Mesenchymal stem cell (in vitro differentiated cells and primary cell): ENCODE measurements at regions not wholly inside any gene's neighbourhood (a gene's known extent, or its start where the extent isn't known, plus 50 kb on each side); places are given as distances from the start of the nearest gene placed in this dataset.

ENCODE experiments used
- DNase-seq: peaks from one replicate; pipeline ENCODE4 v3.0.0-alpha.2; 2013
- H2AFZ ChIP-seq: one replicate; pipeline ENCODE4 v1.6.1; 2013; ENCODE audit warnings: low read depth, mild to moderate bottlenecking, control low read depth, inconsistent platforms, low read length, moderate library complexity
- H2AK5ac ChIP-seq: 2 replicates; pipeline ENCODE4 v1.6.1; 2013; ENCODE audit warnings: low read length, moderate library complexity, mild to moderate bottlenecking, inconsistent platforms; ENCODE audit not compliant: severe bottlenecking
- H2BK120ac ChIP-seq: one replicate; pipeline ENCODE4 v1.6.1; 2013; ENCODE audit warnings: low read depth, mild to moderate bottlenecking, inconsistent platforms, low read length, moderate library complexity
- H2BK12ac ChIP-seq, 2 experiments: one replicate each; pipeline ENCODE4 v1.6.1; 2013; ENCODE audit warnings: inconsistent platforms in 2 of 2, low read length in 2 of 2, mild to moderate bottlenecking in 2 of 2, moderate library complexity in 2 of 2, control low read depth in 1 of 2
- H2BK15ac ChIP-seq: one replicate; pipeline ENCODE4 v1.6.1; 2013; ENCODE audit warnings: mild to moderate bottlenecking, low read depth, inconsistent platforms; ENCODE audit not compliant: poor library complexity, severe bottlenecking
- H2BK5ac ChIP-seq: 2 replicates; pipeline ENCODE4 v1.6.1; 2013; ENCODE audit warnings: low read depth, mild to moderate bottlenecking, low read length, control low read depth, inconsistent platforms; ENCODE audit not compliant: poor library complexity, severe bottlenecking
- H3K14ac ChIP-seq, 2 experiments: one replicate each; pipeline ENCODE4 v1.6.1; 2013; ENCODE audit warnings: inconsistent platforms in 2 of 2, low read length in 2 of 2, control low read depth in 1 of 2, mild to moderate bottlenecking in 1 of 2, moderate library complexity in 1 of 2
- H3K18ac ChIP-seq, 2 experiments: one replicate each; pipeline ENCODE4 v1.6.1; 2013; ENCODE audit warnings: inconsistent platforms in 2 of 2, low read length in 2 of 2, control low read depth in 1 of 2, low read depth in 1 of 2, mild to moderate bottlenecking in 1 of 2
- H3K23ac ChIP-seq, 2 experiments: one replicate each; pipeline ENCODE4 v1.6.1; 2013; ENCODE audit warnings: inconsistent platforms in 2 of 2, low read length in 2 of 2, mild to moderate bottlenecking in 2 of 2, moderate library complexity in 2 of 2, control low read depth in 1 of 2
- H3K27ac ChIP-seq: 2 replicates; pipeline ENCODE4 v1.5.1; 2013; ENCODE audit warnings: mild to moderate bottlenecking, moderate library complexity, low read length, control low read depth, inconsistent platforms; ENCODE audit not compliant: poor library complexity, severe bottlenecking
- H3K27me3 ChIP-seq, 2 experiments: 2 replicates each; pipeline versions ENCODE4 v1.6.1 to v1.7.0; 2013; ENCODE audit warnings: low read length in 2 of 2, mild to moderate bottlenecking in 2 of 2, moderate library complexity in 2 of 2, control low read depth in 1 of 2, inconsistent platforms in 1 of 2; ENCODE audit not compliant: control insufficient read depth in 1 of 2, insufficient read depth in 1 of 2
- H3K36me3 ChIP-seq, 2 experiments: 2 replicates each; pipeline versions ENCODE4 v1.6.1 to v1.7.0; 2013; ENCODE audit warnings: low read length in 2 of 2, control low read depth in 1 of 2, inconsistent platforms in 1 of 2, low read depth in 1 of 2, mild to moderate bottlenecking in 1 of 2; ENCODE audit not compliant: insufficient read depth in 2 of 2, control insufficient read depth in 1 of 2
- H3K4ac ChIP-seq, 2 experiments: one replicate each; pipeline ENCODE4 v1.6.1; 2013; ENCODE audit warnings: inconsistent platforms in 2 of 2, low read length in 2 of 2, mild to moderate bottlenecking in 2 of 2, moderate library complexity in 2 of 2, control low read depth in 1 of 2, low read depth in 1 of 2
- H3K4me1 ChIP-seq: 2 replicates; pipeline ENCODE4 v1.6.1; 2013; ENCODE audit warnings: low read depth, low read length, control low read depth; ENCODE audit not compliant: control insufficient read depth, insufficient read depth
- H3K4me2 ChIP-seq: 2 replicates; pipeline ENCODE4 v1.6.1; 2013; ENCODE audit warnings: low read length, mild to moderate bottlenecking, inconsistent platforms; ENCODE audit not compliant: poor library complexity, severe bottlenecking
- H3K4me3 ChIP-seq, 2 experiments: 2 replicates each; pipeline versions ENCODE4 v1.5.1 to v1.7.0; 2013; ENCODE audit warnings: low read length in 2 of 2, mild to moderate bottlenecking in 2 of 2, control low read depth in 1 of 2, low read depth in 1 of 2; ENCODE audit not compliant: insufficient read depth in 1 of 2
- H3K79me1 ChIP-seq: replicated peaks from 2 replicates; pipeline ENCODE4 v1.6.1; 2013; ENCODE audit warnings: mild to moderate bottlenecking, control low read depth, low read length, inconsistent platforms; ENCODE audit not compliant: poor library complexity, severe bottlenecking
- H3K9ac ChIP-seq: 2 replicates; pipeline ENCODE4 v1.7.0; 2013; ENCODE audit warnings: mild to moderate bottlenecking, low read length, moderate library complexity
- H3K9me3 ChIP-seq: 2 replicates; pipeline ENCODE4 v1.7.0; 2013; ENCODE audit warnings: mild to moderate bottlenecking, low read length; ENCODE audit not compliant: control insufficient read depth
- H4K8ac ChIP-seq: one replicate; pipeline ENCODE4 v1.6.1; 2013; ENCODE audit warnings: inconsistent platforms, mild to moderate bottlenecking, low read length, moderate library complexity
- H4K91ac ChIP-seq: one replicate; pipeline ENCODE4 v1.6.1; 2013; ENCODE audit warnings: mild to moderate bottlenecking, low read length, inconsistent platforms
- WGBS: methylation state at CpG from one replicate; pipeline ENCODE4 v1.1.7; 2013; ENCODE audit warnings: mixed read lengths; 5-methylcytosine and 5-hydroxymethylcytosine counted together

DNA sequence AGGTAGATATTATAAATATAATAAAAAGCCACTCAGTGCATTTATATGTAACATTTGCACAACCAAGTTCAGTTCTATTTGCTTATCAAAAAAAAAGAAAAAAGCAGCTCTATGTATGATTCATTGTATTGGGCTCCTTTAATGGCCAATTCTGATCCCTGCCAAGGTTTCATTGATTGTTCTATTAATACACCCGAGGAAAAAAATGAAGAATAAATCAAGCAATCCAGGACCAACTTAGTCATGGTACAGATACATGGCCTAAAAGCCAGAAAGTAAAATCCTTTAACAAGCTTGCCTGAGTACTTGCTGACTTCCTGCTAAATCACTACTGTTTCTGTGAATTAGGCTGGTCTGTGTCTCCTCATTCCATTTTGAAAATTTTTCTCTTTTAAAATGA, 77.6 kb upstream of the PCDH7 start:
- Histone ChIP-seq H4K91ac (no peak overlapping the region), H3K4me3 (no peak overlapping the region), H3K14ac (no peak overlapping the region), H3K4me1 (no peaks in the 10 kb centered on the region), H3K18ac (no peak overlapping the region), H2AK5ac (no peak overlapping the region), H4K8ac (no peak overlapping the region), H3K27me3 (no peaks in the 10 kb centered on the region), H3K36me3 (no peaks in the 10 kb centered on the region), H2AFZ (no peak overlapping the region), H3K79me1 (no peaks in the 10 kb centered on the region), H3K4ac (no peak overlapping the region), H3K9me3 (no peaks in the 10 kb centered on the region), H3K23ac (no peak overlapping the region), H3K9ac (peak overlapping the region; percentile 21), H3K27ac (no peak overlapping the region), H2BK12ac (no peak overlapping the region), H2BK5ac (no peak overlapping the region), H3K4me2 (no peak overlapping the region), H2BK120ac (no peak overlapping the region), H2BK15ac (no peak overlapping the region)
- DNase-seq, result no peak
- 56% methylated on average over 1 of the region's 1 CpG for WGBS

DNA sequence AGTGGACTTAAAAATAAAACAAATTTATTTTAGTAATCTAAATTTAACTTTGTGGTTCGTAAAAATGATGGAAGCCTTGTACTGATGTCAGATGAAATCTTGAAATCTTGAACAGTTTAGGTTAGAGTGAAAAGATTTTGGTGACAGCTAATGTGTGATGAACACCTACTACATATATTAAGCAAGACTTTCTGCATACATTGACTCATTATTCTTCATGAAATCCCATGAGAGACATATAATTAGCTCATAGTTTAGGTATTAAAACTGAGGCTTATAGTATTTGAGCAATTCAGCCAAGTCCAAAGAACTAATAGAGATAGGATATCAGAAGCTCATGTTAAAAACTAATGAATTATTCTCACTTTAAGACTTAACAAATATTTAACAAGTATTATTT, 66.9 kb upstream of the PCDH7 start:
- no peak overlapping the region for H3K23ac ChIP-seq
- no peak overlapping the region for H4K8ac ChIP-seq
- H2BK5ac ChIP-seq, result no peak overlapping the region
- no peak overlapping the region for H2AFZ ChIP-seq
- no peak overlapping the region for H3K4me2 ChIP-seq
- no peak overlapping the region for H3K14ac ChIP-seq
- H3K4me3 ChIP-seq, result no peak overlapping the region
- H2BK120ac ChIP-seq, result no peak overlapping the region
- 83% methylated on average over 1 of the region's 1 CpG for WGBS
- H3K18ac ChIP-seq, result no peak overlapping the region
- no peaks in the 10 kb centered on the region for H3K79me1 ChIP-seq
- H3K27ac ChIP-seq, result no peak overlapping the region
- H3K9me3 ChIP-seq, result no peaks in the 10 kb centered on the region
- H3K27me3 ChIP-seq, result no peaks in the 10 kb centered on the region
- H3K9ac ChIP-seq, result no peak overlapping the region
- H2AK5ac ChIP-seq, result no peak overlapping the region
- H2BK12ac ChIP-seq, result no peak overlapping the region
- no peaks in the 10 kb centered on the region for H3K36me3 ChIP-seq
- no peak overlapping the region for H4K91ac ChIP-seq
- no peak for DNase-seq
- H3K4me1 ChIP-seq, result no peaks in the 10 kb centered on the region
- no peak overlapping the region for H2BK15ac ChIP-seq
- no peak overlapping the region for H3K4ac ChIP-seq

DNA sequence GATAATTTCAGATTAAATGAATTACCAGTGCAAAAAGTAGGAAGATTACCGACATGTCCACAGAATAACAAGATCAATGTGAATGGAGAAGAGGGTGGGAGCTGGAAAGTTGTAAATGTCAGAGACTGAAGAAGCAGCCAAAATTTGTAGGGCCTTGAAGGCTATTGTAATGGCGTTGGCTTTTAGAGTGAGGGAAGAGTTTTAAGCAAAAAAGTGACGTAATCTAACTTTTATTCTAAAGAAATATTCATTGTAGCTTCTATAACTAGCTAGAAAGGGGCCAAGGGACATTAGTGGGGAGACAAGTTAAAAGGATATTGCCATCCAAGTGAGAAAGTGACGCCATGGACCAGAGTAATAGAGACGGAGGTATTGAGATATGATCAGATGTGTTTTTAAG, 63.3 kb upstream of the PCDH7 start:
- no peak overlapping the region for H3K23ac ChIP-seq
- H3K79me1 ChIP-seq, result no peaks in the 10 kb centered on the region
- no peak overlapping the region for H2BK5ac ChIP-seq
- no peak overlapping the region for H2BK15ac ChIP-seq
- H3K4ac ChIP-seq, result no peak overlapping the region
- no peak overlapping the region for H3K4me3 ChIP-seq
- H3K4me1 ChIP-seq, result no peaks in the 10 kb centered on the region
- no peak overlapping the region for H2AFZ ChIP-seq
- no peak overlapping the region for H3K14ac ChIP-seq
- no peaks in the 10 kb centered on the region for H3K27me3 ChIP-seq
- H3K9me3 ChIP-seq, result no peaks in the 10 kb centered on the region
- H3K36me3 ChIP-seq, result no peaks in the 10 kb centered on the region
- H3K4me2 ChIP-seq, result no peak overlapping the region
- no peak overlapping the region for H3K27ac ChIP-seq
- no peak overlapping the region for H4K8ac ChIP-seq
- H3K9ac ChIP-seq, result no peak overlapping the region
- H2AK5ac ChIP-seq, result no peak overlapping the region
- no peak overlapping the region for H2BK120ac ChIP-seq
- H3K18ac ChIP-seq, result no peak overlapping the region
- WGBS, result 95% methylated on average over 3 of the region's 5 CpGs
- DNase-seq, result no peak
- no peak overlapping the region for H4K91ac ChIP-seq
- no peak overlapping the region for H2BK12ac ChIP-seq

DNA sequence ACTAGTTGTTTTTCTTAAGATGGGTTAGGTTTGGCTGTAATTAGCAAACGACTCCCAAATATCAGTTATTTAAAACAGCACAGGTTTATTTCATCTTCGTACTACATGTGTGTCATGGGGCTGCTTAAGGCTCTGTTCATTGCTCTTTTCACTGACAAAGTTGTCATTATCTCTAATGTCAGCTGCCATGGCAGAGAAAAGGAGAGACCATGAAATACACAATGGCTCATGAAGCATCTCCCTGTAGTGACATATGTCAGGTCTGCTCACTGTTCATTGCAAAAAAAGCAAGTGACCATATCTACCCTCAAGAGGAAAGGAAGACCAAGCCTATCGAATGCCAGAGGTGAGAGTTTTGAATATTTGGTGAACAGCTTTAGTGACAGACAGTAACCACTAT, 52.2 kb upstream of the PCDH7 start:
- 89% methylated on average over 1 of the region's 3 CpGs for WGBS
- no peak overlapping the region for H2BK15ac ChIP-seq

More for the DNA sequence above, 52.2 kb upstream of the PCDH7 start:
- H3K18ac ChIP-seq, result no peak overlapping the region
- H2BK12ac ChIP-seq, result no peak overlapping the region
- no peaks in the 10 kb centered on the region for H3K79me1 ChIP-seq
- H3K4me1 ChIP-seq, result no peaks in the 10 kb centered on the region
- no peak overlapping the region for H3K4ac ChIP-seq
- H2AK5ac ChIP-seq, result no peak overlapping the region
- no peak overlapping the region for H3K14ac ChIP-seq
- H3K9me3 ChIP-seq, result no peaks in the 10 kb centered on the region
- no peak overlapping the region for H2BK120ac ChIP-seq
- no peak overlapping the region for H3K27ac ChIP-seq
- H3K4me2 ChIP-seq, result no peak overlapping the region
- H4K8ac ChIP-seq, result no peak overlapping the region
- H3K9ac ChIP-seq, result no peak overlapping the region
- no peak overlapping the region for H4K91ac ChIP-seq
- DNase-seq, result no peak
- H2AFZ ChIP-seq, result no peak overlapping the region
- H3K4me3 ChIP-seq, result no peak overlapping the region
- no peak overlapping the region for H3K23ac ChIP-seq
- H3K36me3 ChIP-seq, result no peaks in the 10 kb centered on the region
- H3K27me3 ChIP-seq, result no peaks in the 10 kb centered on the region
- no peak overlapping the region for H2BK5ac ChIP-seq
